ENCODE measurements at regions not wholly inside any gene's neighbourhood (a gene's known extent, or its start where the extent isn't known, plus 50 kb on each side); places are given as distances from the start of the nearest gene placed in this dataset.
"Not testable (repeated sequence)": the region's sequence is repeated elsewhere in the genome, so short reads cannot be mapped to it uniquely, and the experiment has no call there.

- DNase-seq (ENCODE audit: low spot score): peak; percentile 75
Observed at GRCh38 chr4:101730291-101731117, 60.0 kb upstream of the BANK1 start.

GRCh38 chr4:101727238-101727637, 63.3 kb upstream of the BANK1 start:
- no peak for DNase-seq (ENCODE audit: low spot score)

DNA sequence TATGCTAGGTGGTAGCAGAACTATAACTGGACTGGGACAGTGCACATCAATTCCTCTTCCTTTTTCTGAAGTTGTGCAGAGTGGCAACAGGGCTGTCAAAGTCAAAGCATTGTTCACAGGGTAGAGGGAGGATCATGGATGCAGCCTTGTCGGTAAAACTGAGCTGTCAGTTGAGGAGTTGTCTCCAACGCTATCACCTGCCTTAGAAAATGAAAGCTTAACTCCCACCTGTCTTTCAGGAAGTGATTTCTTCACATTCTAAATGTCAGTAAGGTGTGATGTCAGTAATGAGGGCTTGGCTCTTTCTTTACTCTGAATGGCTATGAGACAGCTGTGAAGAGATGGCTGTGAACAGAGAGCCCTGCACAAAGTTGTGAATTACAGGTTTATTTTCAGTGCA, 66.4 kb upstream of the BANK1 start:
- DNase-seq (ENCODE audit: low spot score): no peak

GRCh38 chr4:101718810-101719209, 71.7 kb upstream of the BANK1 start:
- no peak for DNase-seq (ENCODE audit: low spot score)

DNA sequence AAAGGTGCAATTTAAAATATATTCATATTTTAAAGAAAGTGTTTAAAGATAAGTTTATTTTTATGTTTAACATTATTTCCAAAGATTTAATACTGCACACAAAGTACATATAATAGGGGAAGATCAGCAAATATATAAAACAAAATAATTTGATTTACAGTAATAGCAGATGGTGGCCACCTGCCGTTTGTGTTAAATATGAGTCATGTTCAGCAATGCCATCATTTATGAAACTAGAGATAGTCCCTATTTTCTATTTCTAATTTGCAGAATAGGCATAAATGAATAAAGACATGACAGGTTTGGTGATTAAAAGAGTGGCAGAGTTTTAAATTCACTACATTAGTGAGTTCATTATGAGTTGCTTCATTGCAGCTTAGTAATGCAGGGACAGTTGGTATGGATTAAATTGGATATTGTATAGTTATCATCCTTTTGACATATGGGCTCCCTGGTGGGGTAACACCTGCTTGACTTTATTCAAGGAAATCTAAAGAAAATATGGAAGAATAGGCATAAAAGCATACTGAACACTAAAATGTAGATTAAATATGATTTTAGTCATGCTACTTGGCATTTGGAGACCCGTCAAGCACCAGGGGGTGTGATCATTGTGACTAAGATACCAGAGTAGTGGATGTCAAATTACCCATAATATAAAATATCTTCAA, 78.8 kb upstream of the BANK1 start:
- DNase-seq (ENCODE audit: low spot score): no peak

- DNase-seq (ENCODE audit: low spot score): no peak
Observed at GRCh38 chr4:101710806-101711205, 79.7 kb upstream of the BANK1 start.

- no peak for DNase-seq (ENCODE audit: low spot score)
Observed at GRCh38 chr4:101708293-101709039, 82.1 kb upstream of the BANK1 start.

DNA sequence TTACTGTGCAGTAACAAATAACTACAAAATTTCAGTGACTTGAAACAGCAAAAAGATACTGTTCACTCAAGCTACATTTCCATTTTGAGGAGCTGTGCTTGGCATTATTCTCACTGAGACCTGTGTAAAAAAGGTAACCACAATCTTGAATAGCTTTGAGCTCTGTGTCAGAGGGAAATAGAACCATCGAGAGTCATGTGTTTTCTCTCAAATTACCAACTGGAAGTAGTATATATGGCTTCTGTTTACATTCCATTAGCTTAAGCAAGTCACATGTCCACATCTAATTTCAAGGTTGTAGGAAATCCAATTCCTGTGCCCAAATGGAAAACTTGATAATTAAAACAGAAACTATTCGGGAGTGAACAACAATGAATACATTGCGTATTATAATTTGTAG, 82.9 kb upstream of the BANK1 start:
- no peak for DNase-seq (ENCODE audit: low spot score)

DNA sequence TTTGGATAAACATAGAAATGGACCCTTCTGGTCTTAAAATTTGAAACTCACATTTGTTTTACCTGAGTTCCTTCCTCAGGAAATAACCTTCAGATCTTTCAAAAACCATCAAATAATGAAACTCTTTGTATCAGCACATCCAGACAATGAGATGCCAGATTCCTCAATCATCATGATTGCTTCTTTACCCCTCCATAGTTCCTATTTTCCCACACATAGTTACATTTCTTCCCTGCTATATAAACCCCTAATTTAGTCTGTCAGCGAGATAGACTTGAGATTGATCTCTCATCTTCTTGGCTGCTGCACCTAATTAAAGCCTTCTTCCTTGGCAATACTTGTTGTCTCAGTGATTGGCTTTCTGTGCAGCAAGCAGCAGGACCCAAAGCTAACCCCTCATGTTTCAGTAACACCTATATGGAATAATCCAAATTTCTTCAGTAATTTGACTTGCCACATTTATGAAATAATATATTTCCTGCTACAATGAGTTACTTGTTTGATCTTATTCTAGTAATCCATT, 83.9 kb upstream of the BANK1 start:
- no peak for DNase-seq (ENCODE audit: low spot score)

GRCh38 chr4:101701551-101701950, 89.0 kb upstream of the BANK1 start:
- DNase-seq (ENCODE audit: low spot score): no peak

GRCh38 chr4:101699441-101700124, 90.9 kb upstream of the BANK1 start:
- no peak for DNase-seq (ENCODE audit: low spot score)

DNA sequence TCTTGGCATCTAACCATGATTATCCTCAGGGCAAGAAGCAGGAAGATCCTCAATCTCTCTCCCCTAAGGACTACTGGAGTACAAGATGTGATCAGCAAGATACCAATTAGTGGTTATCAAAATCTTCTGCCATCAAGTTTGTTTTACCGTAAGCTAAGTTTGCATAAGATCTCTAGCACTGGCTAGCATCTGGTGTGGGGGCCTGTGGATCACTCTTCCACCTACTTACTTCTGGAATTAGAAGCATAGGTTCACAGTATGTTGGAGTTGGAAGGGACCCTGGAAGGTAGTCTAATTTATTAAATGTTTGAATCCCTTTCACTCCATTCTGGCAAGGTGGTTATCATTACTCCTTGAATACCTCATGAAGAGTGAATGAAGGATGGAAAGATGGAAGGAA, 93.3 kb upstream of the BANK1 start:
- DNase-seq (ENCODE audit: low spot score): no peak

DNA sequence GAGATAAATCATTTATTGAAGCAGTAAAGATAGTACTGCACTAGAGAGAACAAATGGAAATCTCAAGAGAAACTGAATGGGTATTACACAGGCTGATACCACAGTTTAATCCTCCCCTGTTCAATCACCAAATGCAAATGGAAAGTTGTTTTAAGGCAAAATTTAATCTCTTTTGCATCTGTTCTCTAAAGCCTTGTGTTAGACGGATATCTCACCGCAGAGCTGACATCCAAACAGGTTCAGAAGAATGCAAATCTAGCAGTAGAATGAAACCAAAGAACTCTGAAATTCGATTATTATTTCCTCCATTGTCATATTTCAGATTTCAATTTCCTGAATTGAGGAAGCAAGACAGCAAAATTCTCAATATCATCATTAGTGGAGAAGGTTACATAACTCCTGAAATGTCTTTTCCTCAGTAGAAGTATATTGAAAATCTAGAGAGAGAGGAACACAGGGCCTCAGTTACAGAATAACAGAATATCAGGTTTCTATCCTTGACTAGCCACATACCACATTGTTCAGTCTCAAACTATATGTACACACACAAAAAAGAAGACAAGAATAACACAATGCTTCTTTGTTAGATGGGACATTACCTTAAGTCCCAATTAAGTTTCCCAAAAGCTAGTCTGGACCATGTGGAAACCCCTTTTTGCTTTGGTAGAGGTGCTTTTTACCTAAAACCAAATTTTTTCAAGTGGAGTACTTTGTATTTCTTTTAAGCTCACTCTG, 94.1 kb upstream of the BANK1 start:
- no peak for DNase-seq (ENCODE audit: low spot score)

GRCh38 chr4:101695176-101695575, 95.4 kb upstream of the BANK1 start:
- DNase-seq (ENCODE audit: low spot score): peak; percentile 33

DNA sequence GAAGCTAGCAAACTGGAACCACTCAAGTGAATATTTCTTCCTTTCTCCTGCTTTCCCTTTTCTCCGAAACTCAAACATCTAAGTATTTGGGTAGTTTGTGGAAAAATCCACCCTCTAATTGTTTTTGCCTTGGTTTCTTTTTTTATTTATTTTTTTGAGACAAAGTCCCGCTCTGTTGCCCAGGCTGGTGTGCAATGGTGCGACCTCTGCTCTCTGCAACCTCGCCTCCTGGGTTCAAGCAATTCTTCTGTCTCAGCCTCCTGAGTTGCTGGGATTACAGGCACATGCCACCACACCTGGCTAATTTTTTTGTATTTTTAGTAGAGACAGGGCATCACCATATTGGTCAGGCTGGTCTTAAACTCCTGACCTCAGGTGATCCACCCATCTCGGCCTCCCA, 96.1 kb upstream of the BANK1 start:
- DNase-seq (ENCODE audit: low spot score): not testable (repeated sequence)

DNA sequence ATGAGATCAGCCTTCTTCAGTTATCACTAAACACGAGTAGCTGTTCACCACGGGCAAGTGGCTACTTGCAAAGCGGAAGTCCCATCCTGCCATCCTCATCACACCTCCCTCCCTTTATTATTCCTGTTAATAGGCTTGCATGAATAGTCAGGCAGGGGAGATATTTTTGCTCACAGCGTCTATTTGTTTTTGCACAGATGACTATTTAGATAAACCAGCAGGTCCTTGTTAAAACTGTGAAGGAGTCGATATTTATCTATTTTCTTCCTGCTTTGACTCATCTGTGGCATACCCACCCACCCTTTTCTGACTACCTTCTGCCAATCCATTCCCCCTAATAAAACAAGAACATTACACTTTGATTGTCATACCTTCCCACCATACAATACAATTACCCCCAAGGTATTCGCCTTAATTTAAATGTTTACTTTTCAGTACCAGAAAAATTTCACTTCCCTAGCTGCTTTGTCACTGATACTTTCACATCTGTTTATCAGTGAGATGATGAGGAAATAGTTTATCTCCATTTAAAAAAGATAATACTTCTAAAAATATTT, 96.6 kb upstream of the BANK1 start:
- peak; percentile 3 for DNase-seq (ENCODE audit: low spot score)

DNA sequence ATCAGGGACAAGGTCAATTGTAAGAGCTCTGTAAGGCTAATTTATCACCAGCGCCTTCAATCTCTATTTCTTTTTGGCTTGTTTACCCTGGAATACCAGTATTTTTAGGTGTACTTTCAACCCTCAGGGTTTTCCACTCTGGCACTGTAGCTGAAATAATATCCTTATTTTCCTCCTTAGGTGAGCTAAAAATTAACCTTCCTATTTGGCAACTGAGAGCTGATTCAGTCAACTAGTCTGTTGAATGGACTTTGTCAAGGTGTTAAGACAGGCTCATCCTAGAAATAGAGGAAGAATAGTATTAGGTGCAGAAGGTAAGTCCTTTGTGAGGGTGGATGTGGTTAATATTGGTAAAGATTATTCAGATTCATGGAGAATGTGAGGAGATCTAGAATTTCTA, 101.3 kb upstream of the BANK1 start:
- peak; percentile 36 for DNase-seq (ENCODE audit: low spot score)

DNA sequence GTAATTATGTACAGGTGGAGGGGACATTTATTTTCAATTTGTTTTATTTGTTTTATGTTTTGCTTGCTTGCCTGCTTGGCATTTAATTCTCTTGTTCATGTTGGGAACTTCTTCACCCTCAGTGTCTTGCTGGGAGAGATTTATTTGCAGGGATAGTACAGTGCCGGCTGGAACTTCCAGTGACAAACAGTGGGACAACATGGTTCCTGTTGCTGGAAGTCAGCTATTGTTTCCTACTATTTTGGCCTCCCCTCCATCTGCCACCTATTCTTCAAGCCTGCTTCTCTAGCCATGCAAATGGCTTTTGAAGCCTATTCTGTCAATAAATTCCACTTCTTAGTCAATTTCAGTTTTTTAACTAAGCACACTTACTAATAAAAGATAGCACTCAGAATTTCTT, 105.4 kb upstream of the BANK1 start:
- DNase-seq (ENCODE audit: low spot score): no peak

DNA sequence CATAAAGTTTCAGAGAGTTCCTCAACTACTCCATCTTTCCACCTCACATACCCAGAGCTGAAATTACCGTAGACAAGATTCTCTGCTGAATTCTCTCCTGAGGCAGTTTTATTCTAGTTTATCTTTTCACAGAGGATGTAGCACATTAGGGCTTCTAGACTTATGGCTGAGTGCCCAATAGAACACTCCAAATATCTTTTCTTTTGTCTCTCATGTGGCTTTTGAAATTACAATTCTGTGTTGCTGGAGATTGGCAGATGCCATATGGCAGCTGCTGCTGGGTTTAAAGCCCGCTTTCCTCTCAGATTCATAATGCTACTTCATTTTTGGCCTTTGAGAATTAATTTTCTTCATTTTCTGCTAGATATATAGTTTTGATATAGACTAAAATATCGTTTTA, 107.6 kb upstream of the BANK1 start:
- DNase-seq (ENCODE audit: low spot score): no peak

GRCh38 chr4:101678180-101678579, 112.3 kb upstream of the BANK1 start:
- DNase-seq (ENCODE audit: low spot score): peak; percentile 18

- DNase-seq (ENCODE audit: low spot score): no peak
Observed at GRCh38 chr4:101670897-101671296, 119.6 kb upstream of the BANK1 start.
